ENCODE measurements at regions not wholly inside any gene's neighbourhood (a gene's known extent, or its start where the extent isn't known, plus 50 kb on each side); places are given as distances from the start of the nearest gene placed in this dataset.

GRCh38 chr9:118510711-118511110 lies 806.5 kb downstream of the TLR4 start:
- TF ChIP-seq CTCF (IDR thresholded peaks at IDR 0.05): no peak
- DNase-seq (ENCODE audit: low spot score): no peak
- ATAC-seq (ENCODE audit: low FRiP score): no peak

- no peak for DNase-seq (ENCODE audit: low spot score)
- ATAC-seq (ENCODE audit: low FRiP score): no peak
- no peak for TF ChIP-seq CTCF (IDR thresholded peaks at IDR 0.05)
Observed at GRCh38 chr9:118515947-118516346, 811.7 kb downstream of the TLR4 start.

GRCh38 chr9:118521261-118521660 lies 817.1 kb downstream of the TLR4 start:
- ATAC-seq (ENCODE audit: low FRiP score) (no peak), DNase-seq (ENCODE audit: low spot score) (no peak)

GRCh38 chr9:118522093-118523028 lies 818.2 kb downstream of the TLR4 start:
- ATAC-seq (ENCODE audit: low FRiP score): no peak
- no peak for TF ChIP-seq CTCF (IDR thresholded peaks at IDR 0.05)
- no peak for DNase-seq (ENCODE audit: low spot score)

More at GRCh38 chr9:118521261-118521660, 817.1 kb downstream of the TLR4 start:
- no peak for TF ChIP-seq CTCF (IDR thresholded peaks at IDR 0.05)

GRCh38 chr9:118527261-118527660 lies 823.1 kb downstream of the TLR4 start:
- TF ChIP-seq CTCF (IDR thresholded peaks at IDR 0.05): no peak
- no peak for DNase-seq (ENCODE audit: low spot score)
- ATAC-seq (ENCODE audit: low FRiP score): no peak

GRCh38 chr9:118529210-118529609 lies 825.0 kb downstream of the TLR4 start:
- ATAC-seq (ENCODE audit: low FRiP score): no peak
- TF ChIP-seq CTCF (IDR thresholded peaks at IDR 0.05): no peak

More at GRCh38 chr9:118529210-118529609, 825.0 kb downstream of the TLR4 start:
- DNase-seq (ENCODE audit: low spot score): no peak

Data from omental fat pad (tissue), 3 donors.